Cerebellar cortex (tissue), 1 donor: ENCODE measurements at regions not wholly inside any gene's neighbourhood (a gene's known extent, or its start where the extent isn't known, plus 50 kb on each side); places are given as distances from the start of the nearest gene placed in this dataset.

Source experiments
- DNase-seq: peaks from one replicate; pipeline ENCODE4 v3.0.0-alpha.2; 2015; ENCODE audit warnings: low spot score

DNA sequence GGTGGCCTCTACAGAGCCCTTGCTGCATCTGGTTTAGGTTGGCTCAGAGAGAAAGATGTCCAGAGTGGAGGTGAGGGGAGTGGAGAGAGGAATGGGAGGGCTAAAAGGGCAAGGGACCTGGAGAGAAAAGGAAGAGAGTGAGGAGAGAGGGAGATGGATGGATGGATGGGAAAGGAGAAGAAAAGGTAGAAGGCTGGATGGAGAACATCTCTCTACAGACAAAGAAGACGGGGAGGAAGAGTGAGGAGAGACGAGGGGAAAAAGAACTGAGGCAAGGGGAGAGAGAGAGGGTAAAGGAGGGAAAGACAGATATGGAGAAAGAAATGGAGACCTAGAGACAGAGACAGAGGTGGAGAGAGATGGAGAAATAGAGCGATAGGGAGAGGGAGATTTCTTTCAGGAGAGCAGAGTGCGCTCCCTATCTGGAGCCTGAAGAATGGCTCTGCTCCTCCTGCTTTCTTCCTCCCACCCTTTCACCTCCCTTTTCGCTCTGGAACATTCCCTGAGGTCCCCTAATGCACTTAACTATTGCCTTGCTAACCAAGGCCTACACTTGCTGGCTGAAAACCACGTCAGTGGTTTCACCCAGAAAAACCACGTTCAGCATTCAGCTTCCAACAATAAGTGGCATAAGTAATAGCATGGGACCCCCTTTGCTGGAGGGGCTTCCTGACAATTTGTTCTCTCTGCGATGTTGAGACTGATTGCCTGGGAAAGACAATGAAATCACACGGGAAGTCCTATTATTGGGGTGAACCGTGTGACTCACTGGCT is 286.3 kb downstream of the CDH26 start:
- DNase-seq, result no peak

DNA sequence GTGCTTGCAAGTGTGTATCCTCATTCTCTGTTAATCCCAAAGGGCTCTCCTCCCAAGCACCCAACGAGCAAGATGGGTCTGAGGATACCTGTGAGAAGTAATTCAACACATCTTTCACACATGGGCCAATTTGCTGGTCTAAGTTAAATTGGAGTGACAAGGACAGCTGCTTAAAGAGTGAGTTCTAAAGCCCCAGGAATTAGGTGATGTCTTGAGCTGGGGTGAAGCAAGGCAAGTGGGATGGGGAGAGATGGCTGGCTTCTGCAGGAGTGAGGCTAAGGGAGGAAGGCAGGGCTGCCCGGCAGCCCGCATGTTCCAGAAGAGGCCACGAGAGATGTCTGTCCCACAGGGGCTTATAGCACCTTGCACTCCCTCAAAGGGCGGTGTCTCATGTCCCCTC is 288.5 kb downstream of the CDH26 start:
- DNase-seq, result no peak

DNA sequence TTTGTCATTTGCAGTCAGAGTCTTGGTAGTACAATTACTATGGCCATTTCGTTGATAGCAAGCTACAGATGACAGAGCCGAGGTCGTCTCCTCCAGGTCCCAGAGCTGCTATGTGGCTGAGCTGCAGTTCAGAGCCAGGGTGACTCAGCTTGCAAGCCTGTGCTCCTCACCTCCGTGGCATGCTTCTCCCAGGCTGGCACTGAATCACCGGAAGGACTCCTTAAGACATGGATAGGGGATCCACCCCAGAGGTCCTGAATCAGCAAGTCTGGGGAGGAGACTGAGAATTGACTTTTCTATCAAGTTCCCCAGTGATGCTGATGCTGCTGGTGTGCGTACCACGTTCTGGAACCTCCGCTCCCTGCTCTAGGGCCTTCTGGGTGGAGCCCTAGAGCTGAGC is 291.2 kb downstream of the CDH26 start:
- no peak for DNase-seq

DNA sequence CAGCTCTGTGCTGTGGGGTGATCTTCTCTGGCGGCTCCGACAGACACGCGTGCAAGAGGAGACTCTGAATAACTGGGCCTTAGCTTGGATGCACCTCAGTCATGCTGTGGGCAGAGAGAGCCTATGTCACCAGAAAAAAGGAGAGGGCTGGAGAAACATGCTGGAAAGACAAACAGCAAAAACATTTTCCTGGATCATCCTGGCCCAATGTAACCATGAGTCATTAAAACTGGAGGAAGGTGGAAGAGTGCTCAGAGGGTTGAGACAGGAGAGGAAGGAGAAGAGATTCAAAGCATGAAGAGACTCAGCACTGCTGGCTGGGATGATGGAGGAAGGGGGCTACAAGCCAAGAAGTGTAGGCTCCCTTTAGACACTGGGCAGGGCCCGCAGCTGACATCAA is 292.0 kb downstream of the CDH26 start:
- DNase-seq, result no peak

DNA sequence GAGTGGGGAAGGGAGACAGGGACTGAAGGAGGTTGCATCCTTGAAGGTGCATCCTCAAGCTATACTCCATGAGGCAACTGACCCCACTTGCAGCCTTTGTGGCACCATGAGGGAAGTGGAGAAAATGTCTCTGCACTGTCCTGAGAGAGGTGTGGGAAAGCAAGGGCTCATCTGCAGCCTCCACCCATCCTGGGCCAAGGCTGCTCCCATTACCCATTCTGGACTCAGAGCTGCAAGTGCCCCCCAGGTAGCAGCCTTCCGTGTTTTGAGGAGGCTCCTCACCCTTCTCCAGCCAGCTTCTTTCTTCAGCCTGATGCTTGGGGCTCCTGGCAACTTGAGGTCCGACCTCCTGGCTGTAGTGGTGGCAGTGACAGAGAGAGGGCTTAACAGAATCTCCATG is 294.6 kb downstream of the CDH26 start:
- no peak for DNase-seq

DNA sequence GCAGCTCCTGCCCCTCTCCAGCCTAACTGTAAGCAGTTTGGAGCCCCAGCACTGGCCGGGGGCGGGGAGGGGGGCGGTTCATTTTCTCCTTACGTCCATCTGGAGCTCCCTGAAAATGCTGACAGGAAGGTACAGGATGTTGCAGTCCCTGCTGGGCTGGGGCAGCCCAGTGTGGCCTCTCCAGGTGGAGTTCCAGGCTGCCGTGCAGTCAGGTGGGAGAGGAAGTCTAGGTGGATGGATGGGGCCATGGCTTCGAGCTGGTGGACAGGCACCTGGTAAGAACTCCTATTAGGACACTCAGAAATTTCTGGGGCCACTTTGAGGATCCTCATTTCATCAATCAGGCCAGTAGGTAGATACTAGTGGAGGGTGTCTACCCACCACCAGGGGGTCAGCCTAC is 295.2 kb downstream of the CDH26 start:
- DNase-seq, result no peak

DNA sequence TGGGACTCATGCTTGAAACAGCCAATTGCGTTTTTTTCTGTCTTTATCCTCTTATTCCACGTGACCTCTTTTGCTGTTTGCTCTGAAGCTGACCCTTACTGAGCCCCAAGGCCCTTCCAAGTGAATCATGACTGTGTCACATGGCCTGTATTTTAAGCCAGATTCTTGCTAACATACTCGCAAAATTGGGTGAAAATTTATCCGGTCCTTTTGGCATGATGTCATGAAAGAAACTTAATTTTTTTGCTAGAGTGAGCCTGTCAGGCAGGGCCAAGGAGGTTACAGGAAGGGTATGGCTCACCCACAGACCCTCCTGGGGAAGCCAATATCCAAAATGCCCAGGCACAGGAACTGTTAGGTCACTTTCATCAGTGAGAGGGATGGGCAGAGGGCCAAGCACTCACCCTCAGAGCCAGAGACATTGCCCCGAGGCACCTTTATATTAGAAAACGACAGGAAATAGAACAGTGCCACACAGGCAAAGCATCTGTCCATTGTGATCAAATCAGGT is 296.7 kb downstream of the CDH26 start:
- no peak for DNase-seq

DNA sequence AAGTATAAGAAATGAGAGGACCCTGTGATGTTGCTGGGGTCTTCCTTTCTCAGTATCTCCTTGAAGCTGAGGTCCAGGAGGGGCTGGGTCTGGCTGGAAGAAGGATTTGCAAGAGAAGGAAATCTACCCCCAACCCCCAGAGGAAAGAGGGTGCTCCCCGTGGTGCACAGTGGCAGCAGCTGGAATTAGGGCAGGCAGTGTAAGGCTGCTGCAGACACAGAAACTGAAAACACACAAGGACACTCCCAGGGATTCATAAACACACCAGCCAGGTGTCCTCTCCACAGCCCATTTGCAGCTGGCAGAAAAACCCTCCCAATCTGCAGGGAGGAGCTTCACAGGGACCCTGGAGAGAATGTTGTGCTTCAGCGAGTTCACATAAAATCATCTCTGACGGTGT is 297.2 kb downstream of the CDH26 start:
- DNase-seq, result no peak

DNA sequence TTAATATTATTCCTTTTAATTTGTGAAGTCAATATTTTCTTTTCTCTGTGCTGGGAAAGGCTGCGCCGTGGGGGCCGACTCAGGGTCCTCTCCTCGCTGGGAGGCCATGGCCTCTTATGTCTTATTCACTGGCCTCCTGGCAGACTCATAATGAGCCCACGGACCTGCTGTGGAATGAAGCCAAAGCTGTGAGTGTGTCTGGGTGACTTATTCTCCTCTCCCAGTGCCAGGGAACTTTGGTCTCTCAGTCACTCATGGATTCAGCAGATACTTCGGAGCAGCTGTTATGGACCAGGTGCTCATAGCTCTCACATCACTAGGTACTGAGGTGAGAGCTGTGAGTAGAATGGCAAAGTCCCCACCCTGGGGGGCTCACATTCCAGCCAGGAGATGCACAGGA is 297.6 kb downstream of the CDH26 start:
- no peak for DNase-seq

DNA sequence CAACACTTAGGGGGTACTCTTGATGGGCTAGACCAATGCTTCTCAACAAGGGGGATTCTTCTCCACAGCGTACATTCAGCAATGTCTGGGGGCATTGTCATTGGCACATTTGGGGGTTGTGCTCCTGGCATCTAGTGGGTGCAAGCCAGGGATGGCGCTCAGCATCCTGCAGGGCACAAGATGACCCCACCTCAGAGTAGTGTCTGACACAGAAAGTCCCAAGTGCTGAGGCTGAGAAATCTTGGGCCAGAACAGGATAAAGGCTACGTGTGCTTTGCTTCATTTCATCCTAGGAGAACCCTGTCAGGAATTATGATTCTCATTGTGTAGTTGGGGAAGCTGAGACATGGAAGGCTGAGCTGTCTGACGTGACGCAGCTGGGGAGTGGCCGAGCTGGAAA is 298.6 kb downstream of the CDH26 start:
- no peak for DNase-seq

DNA sequence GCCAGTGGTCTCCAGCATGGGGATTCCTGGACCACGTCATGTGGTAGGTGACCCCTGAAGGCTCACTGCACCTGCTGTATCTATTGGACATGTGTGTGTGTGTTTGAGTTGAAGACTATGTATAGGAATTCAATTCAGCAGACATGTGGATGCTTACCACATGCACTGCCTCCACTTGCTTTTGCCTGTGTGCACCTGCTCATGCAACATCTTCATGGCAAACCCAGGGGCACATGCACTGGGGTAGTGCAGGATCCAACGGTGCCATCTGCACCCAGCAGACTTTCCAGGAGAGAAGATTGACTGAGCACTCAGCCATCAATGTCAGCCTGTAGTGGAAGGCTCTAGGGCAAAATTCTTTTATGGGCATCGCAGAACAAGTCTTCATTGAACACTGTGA is 299.4 kb downstream of the CDH26 start:
- no peak for DNase-seq

DNA sequence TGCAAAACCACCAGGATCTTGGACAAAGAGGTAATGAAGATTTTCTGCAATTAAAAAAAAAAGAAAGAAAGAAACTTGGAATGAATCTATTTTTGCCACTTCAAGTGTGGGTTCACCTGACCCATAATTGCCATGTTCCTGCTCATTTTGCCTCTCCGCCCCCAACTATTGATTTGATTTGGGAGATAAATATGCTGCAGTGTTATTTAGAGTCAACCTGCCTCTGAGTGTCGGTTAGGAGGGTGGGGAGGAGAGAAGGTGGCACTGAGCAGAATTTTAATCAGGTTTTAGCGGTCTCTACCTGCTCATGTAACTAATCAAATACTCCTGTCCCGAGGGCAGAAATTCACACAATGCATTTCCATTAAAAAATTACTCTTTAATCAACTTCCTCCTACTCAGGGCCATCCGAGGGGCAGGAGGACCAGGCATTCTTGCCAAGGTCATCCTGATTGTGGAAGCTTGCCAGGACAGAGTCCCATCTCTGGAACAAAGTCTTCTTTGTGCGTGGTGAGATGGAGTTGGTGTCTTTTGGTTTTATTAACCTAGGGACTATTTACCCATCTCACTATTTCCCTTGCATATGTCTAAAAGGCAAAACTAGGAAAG is 300.1 kb downstream of the CDH26 start:
- no peak for DNase-seq

DNA sequence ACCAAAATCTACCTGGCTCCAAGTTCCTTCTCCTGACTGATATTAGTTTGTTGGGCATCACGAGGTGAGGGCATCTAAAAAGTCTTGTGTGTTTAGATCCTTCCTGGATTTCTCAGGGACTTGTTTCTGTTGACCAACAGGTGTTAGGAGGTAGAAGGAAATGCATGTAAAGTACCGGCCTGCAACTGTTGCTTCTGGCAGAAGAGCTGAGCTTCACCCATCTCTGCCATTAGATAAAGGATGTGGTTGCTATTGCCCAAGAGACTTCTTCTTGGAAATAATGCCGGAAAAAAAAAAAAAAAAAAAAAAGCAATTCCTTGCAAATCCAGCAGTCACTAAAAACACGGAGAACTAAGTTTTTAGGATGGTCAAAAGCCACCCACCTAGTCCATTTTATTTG is 303.1 kb downstream of the CDH26 start:
- no peak for DNase-seq

DNA sequence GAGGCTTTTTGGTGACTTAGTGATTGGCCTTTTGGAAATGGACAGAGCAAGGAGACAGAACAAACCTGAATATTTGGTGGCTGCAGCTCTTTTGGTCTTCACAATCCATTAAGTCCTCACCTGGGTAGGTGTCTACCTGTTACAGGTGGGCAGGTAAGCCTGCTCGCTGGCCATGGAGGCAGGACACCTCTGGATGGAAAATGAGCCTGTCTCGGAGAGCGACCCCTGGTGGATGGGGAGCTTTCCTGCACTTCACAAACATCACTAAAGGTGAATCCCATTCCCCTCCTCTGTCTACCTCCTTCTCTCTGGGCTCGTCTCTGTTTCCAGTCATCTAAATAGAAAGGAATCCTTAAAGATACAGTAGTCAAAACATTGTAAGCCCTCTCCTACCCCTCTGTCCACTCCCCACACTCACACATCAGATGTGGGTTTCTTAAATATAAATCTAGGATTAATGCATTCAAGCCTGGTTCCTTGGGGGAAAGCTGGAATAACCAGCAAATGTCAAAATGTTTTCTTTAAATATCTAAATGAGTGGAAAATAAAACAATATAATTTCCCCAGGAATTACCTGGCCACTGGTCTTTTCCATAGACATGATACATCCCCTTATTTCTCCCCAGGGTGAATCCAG is 304.9 kb downstream of the CDH26 start:
- peak; percentile 3 for DNase-seq

DNA sequence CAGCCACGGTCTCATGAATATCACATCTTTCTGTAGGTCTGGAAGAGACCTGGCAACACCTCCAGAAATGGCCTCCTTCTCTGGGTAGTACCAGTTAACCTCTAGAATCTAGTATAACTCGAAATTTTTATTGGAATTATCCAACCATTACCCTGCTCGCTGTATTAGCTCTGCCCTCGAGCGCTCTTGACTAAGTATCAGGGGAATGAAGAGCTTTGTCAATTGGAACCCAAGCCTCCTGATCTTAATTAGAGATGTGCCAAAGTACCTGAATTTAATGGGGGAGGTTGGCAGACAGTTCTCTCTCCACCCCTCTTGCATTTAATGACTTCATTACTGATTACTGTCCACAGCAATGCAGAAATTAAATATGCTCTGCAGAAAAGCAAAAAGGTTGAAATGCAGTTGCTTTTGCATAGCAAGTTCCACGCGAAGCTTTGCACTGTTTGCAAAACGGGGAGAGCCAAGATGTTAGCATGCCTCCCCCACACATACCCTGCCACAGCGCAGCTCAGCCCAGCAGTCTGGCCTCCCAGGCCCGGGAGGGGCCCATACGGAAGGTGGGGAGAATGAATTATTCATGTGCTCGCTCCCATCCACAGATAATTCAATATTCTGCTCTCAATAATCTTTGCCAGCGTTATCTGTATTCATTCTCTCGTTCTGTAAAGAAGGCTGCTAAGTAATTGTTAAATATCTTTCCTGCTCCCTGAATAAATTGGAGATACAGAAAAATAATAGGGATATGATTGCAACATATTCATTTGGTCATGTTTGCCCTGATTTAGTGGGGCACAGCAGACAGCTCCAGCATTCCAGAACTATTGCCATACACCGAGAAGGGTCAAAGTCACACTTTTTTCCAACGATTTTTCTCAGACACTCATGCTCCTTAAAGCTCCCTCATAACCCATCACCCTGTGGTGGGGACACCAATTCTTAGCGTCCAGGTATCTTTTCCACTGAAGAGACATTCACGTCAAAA is 305.8 kb downstream of the CDH26 start:
- no peak for DNase-seq

DNA sequence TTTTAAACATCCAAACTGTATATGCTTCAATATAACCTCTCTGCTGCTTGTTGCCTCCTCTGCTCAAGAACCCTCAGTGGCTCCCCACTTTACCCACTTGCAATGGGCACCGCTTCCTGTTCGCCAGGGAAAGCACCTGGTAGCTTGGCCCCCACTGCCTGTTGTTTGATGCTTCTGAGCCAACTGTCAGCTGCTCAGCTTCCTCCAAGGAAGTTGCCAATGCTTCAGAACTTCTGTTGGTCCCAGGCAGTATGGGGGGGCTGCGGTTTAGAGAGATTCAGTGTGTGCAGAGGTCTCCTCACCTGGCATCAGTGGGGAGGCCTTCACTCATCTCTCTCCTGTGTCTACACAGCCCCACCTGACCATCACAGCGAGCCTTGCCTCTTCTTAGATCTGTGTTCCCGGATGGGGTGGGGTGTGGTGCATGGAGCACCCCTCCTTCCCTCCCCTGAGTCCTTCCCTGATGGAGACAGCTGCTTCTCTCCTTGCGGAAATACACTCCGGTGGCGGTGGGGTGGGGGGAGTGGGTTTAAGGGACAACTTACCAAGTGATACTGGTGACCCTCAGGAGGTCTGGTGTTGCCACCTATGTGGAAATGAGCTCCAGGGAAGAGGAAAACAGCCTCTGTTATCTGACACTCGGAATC is 308.1 kb downstream of the CDH26 start:
- DNase-seq, result no peak

DNA sequence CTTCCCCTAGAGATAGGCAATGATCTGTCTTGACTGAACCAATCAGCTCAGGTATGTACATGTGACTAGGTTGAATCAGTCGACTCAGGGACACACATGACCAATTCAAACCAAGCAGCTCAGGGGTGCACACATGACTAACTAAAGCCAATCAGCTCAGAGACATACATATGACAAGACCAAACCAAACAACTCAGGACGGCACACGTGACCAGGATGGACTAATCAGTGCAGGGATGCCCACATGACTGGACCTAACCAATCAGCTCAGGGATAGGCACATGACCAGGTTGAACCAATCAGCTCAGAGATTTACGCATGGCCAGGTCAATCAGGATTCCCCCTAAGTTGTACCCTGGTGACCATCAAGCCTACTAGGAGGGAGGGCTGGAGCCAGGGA is 310.3 kb downstream of the CDH26 start:
- DNase-seq, result no peak

DNA sequence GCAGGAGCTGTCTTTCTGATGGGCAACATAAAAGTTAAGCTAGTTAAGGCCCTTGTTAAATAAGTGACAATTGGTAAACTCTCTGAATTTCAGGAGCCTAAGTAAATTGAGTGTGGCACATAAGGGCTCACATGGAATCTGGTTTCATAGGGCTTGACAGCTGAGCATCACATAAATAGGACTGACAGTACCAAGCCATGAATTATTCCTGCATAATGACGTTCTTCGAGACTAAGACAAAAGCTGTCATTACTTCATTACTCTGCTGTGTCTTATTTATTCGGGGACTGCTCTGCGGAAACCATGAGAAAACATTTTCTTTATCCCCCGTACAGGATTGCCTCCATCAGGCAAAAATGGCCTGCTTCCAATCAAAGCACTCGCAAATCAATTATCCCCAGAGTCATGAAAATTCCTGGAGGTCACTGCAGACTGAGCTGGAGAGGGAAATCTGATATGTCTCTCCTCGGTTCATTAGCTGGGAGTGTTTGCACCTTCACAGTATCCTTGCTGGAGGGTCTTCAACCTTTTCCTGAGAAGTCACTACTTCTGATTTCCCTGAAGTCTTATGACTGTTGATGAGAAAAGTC is 311.4 kb downstream of the CDH26 start:
- DNase-seq, result no peak

DNA sequence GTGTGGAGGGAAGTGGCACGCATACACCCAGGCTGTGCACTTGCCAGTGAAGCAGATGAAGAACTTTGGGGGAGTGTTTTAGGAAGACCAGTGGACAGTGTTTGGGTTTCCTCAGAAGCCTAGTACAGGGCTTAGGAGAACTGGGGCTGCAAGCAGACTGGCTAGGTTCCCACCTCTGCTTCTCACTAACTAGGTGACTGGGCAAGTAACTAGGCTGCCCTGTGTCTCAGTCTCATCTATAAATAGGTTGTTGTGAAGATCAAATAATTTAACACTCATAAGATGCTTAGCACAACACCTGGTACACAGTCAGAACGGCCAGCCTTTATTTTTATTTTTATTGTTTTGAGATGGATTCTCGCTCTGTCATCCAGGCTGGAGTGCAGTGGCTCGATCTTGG is 312.1 kb downstream of the CDH26 start:
- DNase-seq, result no peak

DNA sequence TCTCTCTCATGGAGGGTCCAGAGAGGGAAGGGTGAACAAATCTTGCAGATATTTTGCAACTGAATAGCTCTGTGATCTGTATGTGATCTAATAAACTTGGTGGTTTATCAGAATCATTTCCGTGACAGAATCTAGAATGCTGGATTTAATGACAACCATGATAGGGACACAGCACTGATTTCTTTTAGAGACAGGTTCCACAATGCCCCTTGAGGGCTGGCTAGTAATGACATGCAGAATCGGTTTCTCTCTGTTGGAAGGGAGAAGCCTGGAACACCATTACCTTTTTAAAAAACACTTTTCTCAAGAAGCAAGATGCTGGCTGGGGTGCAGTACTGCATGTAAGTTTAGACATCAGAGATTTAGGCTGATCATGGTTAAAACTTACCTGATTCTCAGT is 313.4 kb downstream of the CDH26 start:
- DNase-seq, result peak; percentile 13

DNA sequence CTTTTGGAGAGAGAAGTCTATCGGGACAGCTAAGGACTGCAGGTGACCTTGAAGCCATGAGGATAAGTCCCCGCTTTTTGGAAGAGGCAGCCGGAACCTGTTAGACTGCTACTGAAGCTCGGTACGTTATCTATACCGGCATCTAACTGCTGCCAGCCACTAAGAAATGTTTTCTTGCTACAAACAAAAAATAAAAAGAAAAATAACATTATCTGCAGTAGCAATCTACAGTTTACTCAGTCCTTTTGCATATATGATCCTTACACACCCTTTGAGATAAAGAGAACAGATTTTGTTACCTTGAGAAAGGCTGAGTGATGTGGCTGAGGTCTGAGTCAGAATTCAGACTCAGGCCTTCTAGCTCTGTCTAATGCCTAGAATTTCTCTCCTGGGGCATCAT is 314.6 kb downstream of the CDH26 start:
- no peak for DNase-seq
